HG02852 (cell line): ENCODE measurements at regions not wholly inside any gene's neighbourhood (a gene's known extent, or its start where the extent isn't known, plus 50 kb on each side); places are given as distances from the start of the nearest gene placed in this dataset.

Experiments used
- ATAC-seq: cut with Tn5 transposase; IDR thresholded peaks from one replicate; pipeline ENCODE4 v1.9.1; 2021; ENCODE audit warnings: mild to moderate bottlenecking, moderate library complexity; ENCODE audit not compliant: unreplicated experiment

DNA sequence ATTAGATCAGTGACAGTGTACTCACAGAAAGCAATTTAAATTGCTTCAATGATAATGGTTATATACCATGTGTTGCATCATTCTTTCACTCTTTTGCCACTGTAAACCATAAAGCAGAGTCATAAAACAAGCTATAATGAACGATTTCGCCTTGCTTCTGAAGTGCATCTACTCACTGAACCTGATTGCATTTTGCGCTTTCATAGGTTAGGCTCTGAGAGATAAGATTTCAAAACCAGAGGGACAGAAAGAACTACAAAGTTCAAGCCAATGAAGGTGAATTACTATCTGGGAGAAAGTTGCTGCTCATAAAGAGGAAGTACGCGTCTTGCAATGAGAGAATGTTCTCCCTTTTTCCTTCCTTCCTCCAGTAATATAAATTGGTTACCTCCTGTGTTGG is 412.7 kb downstream of the CETN3 start:
- no peak for ATAC-seq

DNA sequence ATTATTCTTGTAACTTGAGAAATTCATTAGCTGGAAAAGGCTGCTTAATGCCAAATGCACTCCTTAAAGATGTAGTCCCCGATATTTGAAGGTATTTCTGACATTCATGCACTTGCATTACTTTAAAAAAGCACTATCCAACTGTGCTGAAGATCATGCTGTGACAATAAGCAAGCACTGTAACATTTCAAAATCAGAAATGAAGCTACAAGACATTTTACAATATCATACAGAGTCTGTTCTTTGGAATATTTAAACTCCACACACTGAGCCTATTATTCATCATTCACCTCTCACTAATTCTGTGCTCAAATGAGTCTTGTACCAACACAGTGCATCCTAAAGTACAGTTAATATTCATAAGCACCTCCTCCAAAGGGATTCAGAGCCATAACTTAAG is 413.2 kb downstream of the CETN3 start:
- ATAC-seq, result no peak

DNA sequence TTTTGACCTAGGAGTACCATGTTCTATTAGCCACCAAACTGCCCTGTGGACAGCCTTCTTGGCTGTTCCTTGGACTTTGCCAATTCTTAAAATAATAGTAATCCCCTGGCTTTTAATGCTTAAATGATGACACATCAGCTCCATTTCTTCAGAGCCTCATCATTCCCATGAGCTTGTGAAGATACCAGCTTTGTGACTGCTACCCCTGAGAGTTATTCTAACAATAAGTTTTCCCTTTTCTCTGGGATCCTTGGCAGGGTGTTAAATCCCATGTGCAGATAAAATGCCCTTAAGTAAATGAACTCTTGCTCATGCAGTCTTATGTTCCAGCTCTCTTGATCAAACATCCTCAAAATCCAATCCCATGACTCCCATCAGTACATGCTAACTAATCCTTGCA is 415.3 kb downstream of the CETN3 start:
- no peak for ATAC-seq

DNA sequence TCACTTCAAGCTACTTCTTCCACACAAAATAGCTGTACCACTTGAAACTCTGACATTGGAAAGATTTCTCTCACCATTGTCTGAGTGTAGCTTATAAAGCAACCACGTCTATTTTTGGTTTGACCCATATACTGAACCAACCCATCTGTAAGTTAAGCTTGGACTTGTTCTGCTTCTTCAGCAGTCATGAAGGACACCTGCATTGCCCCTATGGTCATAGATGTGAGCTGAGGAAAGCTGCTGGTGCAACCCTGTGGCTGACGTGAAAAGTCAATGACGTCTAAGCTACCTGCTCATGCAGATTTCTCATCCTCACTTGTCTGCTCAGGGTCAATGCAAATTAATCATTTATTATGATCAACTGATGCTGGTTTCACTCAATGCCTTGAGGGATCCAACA is 417.4 kb downstream of the CETN3 start:
- peak; percentile 26 for ATAC-seq

DNA sequence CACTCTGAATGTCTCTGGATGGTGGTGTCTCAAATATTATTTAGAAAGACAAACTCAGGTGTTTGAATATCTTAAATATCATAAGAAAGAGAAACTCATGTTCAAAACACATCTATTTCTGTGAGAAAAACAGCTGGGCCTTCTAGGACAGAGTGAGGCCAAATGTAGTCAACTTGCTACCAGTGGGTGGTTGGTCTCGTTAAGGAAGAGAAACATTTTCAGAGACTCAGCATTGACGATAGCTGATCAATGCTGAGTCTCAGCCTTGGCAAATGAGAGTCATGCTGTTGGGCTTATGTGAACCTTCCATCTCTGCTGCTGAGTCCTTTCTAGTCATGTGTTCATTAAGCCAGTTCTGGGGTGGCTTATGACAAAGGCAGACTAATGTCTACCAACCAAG is 418.0 kb downstream of the CETN3 start:
- peak; percentile 87 for ATAC-seq

DNA sequence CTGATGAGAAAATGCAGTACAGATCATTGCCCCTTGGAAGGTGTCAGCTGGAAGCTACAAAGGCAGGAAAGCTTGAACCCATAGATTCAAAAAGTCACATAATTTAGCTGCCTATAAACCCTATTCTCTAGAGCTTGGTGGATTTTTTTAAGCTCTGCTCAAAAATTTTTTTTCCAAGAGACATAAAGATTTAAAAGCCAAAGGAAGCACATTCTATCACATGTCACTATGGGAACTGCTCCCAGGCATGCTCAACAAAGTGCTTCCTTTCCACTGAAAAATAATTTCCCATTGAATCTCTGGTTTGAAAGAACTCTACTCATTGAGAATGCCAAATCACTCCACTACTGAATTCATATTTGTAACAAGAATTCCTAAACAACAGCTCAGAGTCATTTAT is 419.8 kb downstream of the CETN3 start:
- ATAC-seq, result no peak

DNA sequence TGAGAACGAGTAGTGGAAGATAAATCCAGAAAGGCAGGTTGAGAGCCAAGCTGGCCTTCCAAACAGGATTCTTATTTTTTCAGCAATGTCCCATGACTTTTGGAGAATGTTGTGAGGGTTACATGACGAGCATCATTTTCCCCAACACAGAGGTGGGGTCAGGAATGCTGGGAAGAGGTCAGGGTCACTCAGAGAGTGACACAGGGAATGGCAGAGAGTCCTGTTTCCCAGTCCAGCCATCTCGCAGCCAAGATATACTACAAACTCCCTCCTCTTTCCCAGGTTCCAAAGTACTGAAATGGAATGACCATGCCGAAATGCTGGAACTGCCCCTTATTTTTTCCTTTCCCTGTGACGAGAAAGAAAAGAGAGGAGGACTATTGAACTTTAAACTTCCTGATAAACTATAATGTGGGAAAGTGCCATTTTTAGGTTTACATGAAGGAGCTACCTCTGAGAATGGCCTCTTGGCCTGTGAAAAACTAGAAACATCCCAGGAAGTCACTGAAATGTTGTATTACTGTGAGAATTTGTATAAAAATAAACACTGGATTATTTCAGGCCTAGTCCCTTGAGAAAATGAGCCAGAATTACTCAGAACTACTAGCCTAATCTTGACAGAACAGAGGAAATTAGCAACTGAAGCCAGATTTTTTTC is 420.4 kb downstream of the CETN3 start:
- no peak for ATAC-seq

DNA sequence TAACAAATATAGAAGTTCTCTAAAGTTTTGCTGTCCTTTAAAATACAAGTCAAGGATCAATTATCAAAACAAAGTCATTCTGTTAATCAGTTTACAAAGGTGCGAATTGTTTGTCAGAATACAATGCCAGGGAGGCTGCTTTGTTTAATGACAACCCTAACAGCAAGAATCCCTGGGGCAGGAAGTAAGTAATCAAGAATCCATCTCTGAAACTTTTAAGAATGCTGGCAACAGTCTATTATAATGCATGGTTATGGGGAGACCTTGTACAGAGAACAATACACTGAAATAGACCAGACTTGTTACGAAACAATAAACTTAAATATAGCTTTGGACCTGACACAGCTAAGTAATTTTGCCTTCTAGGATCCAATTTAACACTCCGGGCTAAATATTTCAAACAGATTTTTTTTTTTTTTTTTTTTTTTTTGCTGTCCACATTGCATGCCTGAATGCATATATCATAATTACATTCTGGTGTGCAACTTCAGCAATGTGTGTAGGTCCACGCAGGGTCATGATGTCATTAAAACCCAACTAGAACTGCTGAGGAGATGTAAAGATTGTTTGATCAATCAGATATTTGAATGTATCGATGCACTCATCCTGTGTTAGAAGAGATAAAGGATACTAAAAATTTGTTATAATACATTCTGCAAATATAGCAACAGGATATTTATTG is 421.3 kb downstream of the CETN3 start:
- no peak for ATAC-seq

DNA sequence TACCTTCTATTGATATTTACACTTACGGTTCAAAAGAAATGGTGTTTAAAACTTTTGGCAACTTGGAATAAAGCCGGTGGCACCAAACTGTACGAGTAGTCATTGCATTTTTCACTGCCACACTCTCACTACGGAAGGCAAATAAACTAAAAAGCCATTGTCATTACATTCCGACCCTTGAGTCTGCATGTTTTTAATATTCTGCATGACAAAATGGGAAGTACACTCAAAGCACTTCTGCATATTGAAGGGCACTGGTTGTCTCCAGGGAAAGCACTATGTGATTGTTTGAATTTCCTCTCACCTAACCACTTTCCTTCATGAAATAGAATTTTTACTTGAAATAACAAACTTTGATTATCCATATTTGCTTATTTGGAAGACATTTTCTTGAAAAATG is 426.3 kb downstream of the CETN3 start:
- no peak for ATAC-seq

DNA sequence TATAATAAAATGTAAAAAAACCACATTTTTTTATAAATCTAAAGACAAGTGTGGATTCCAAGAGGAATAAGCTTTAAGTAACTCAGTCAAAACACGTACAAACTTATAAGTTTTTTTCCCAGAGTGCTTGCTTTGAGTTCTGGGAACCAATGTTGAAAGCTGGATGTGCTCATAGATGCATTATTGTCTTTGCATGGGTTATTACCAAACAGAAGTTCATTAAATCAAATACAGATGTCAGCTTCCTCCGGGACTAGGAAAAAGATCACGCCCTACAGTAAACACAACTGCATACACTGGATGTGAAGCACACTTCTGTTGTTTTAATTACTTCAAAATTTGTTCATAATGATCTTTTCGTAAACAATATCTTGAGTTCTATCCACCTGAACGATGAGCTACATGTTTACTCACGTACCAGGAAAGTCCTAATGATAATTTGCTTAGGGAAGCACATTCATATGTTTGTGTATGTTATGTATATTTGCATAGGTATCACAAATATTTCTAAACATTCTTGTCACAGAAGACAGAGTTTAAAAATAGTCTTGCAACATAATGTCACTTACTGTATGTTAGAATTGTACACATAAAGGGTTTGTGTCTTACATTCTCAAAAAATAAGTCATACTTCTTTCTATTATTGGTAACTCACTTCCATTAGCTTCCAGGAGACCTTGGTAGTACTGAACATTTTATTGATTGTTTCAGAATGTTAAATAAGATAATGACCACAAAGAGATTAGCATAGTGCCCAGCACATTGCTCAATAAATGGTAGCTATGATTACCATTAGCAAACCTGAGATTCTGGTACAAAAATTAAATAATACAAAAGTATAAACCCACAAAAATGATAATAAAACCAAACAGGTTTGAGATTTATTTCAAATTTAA is 427.4 kb downstream of the CETN3 start:
- no peak for ATAC-seq

DNA sequence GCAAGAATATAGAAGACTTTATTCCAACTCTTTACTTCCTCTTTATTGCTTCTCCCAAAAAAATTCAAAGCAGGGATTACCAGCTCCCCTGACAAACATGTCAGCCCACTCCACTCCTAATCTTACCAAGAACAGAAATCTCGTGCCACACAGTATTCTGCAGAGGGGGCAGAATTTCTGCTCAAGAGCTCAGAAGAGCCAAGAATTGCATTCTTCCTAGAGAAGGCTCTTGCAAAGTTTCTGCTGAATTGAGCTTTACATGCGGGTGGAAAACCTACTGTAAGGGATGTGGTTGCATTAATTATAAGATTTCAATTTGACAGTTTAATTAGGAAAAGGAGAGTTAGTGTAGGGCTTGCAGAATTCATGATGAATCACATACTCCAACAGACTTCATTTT is 428.5 kb downstream of the CETN3 start:
- ATAC-seq, result no peak

DNA sequence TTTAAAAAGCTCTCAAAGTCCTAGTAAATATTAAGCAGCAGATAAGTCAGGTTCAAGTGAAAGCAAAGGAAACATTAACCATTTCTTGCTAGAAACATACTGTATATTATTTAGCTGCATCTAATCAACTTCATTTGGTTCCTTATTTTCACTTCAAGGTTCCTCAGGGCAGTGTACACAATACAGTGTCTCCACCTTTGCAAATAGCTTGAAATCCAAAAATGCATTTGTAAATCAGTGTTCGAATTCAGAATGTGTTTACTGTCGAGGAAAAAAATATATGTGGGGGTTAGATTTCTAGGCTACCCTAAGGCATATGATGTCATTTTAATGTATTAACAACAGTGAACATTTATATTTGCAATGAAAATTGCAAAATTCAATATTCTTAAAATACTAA is 436.0 kb downstream of the CETN3 start:
- no peak for ATAC-seq

DNA sequence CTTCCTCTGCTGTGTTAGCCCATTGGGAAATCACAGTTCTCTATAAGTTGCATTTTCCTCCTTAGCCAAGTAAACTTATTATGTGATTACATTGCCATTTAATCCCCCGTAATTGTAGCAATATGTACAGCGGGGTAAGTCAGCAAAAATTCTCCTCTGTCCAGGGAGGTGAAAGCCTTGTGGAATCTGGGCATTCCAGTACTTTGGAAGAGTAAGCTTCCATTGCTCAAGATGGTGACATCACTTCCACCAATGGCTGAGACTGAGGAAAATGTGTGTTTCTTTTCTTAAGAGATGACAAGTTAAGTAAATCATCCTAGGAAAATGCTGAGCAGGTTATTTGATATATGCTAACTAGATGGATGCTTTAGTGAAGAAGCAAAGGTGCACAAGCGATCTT is 436.7 kb downstream of the CETN3 start:
- ATAC-seq, result no peak

DNA sequence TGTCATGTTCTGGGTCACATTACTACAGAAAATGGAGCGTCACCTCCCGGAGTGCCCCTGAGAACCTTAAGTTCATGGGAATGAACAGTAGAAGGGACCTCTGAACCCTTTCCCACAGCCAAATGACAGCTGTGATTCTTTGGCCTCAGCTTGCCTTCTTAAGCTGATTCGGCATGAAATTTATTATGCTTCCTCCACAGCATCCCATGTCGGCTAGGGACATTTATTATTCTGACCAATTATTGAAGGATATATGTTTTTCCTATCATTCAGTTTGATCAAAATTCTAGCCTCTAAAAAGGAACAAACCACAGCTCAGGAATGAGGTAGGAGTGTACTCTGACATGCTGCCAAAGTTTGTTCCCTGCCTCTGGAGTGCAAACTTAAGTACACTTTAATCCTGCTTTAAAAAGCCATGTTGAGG is 440.6 kb downstream of the CETN3 start:
- no peak for ATAC-seq

DNA sequence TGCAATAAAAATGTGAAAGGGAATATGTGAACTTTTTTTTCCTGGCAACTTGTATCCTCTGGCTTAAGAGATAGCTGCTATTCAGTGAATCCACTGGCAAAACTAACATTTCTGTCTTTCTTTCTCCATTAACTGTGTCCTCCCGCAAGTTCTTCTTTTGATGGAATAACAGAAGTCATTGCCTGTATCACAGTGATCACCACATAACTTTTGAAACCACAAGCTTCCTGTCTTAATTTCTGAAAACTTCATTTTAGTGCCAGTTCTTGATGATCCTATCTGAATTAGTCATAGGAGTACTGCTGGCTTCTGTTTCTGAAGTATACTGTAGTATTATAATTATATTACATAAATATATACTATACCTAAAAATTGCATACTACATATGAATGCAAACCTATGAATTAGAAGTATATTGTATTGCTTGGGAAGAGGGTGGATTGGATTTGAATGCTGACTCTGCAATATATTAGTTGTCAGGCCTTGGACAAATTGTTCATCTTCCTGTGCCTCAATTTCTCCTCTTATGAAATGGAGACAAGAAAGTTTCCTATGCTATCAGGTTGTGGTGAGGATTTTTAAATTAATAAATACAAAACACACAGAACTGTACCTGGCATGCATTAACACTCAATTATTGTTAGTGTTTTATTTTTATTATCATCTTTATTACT is 441.6 kb downstream of the CETN3 start:
- no peak for ATAC-seq

DNA sequence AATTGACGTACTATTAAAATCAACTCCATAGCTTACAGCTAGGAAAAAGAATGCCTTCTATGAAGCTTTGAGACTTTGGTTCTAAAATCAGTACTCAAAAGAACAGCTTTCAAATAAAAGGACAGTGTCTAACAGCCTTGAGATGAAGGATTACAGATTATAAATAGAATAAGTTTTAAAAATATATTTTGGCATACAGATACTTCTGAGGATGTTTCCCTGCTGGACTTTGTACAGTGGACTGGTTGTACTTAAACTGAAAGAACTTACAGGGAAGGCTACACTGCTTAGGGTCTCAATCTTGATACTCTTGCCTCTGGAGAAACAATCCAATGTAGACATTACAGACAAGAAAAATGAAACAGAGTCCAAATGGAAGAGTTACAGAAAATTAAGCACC is 452.7 kb downstream of the CETN3 start:
- ATAC-seq, result no peak

DNA sequence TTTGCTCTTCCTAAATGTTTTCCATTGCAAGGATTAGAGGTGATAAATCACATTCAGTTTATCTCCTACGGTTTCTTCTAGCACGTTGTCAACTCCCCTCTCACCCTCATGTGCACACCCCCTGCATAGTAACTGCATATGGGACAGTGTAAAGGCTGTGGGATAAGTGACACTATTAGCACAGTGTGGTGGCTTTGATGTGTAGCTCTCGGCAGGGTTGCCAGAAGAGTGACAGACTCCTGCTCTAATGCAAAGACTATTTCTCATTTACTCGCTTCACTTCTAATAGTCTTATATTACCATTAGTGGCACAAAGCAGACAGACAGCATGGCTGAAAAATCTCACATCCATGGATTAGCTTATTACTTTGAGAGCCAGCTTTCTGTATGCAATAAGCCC is 454.6 kb downstream of the CETN3 start:
- no peak for ATAC-seq

DNA sequence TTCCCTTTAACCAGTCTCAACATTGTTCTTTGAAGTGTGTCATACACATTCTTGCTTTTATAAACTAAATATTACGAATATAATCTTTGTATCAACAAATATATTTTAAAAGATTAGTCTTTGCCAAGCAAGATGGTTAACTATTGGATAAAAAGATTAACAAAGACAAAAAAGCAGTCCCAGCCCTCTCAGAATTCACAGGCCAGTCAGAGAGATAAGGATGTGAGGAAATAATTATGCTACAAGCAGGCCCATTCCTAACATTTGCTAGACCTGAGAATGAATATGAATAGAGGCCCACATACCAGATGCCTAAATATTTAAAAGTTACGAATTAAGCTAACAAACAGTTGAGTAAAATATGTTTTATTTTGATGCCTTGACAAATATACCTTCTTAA is 457.7 kb downstream of the CETN3 start:
- ATAC-seq, result no peak

DNA sequence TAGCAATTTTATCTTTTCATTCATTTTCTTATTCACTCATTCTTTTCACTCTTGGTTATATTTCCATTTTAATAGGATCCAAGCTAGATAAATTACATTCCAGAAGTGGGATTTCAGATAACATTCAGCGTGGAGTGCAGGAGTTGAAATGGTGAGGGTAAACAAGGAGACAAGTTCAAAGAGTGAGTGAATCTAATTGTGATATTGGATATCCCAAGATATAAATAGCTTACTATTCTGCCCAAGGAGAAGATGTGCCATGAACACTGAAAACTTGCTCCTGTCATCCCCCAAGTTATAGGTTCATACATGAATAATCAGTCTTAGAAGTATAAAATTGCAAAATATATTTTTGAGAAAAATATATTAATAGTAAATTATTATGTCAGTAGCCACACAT is 459.3 kb downstream of the CETN3 start:
- ATAC-seq, result no peak

DNA sequence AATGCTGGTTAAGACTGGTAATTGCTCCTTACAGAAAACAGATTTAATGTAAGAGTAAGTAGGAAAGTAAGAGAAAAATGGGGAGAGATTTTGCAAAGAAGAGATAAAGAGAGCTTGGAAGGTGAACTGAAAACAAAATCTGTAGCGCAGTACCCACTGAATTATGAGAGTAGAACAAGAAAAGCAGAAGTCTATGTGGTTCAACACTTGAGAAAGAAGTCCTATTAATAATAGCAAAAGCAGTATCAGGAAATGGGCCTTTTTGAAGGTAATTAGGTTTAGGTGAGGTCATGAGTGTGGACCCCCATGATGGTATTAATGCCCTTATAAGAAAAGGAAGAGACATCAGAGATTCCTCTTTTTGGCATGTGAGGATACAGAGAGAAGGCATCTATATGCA is 460.6 kb downstream of the CETN3 start:
- ATAC-seq, result peak; percentile 66

DNA sequence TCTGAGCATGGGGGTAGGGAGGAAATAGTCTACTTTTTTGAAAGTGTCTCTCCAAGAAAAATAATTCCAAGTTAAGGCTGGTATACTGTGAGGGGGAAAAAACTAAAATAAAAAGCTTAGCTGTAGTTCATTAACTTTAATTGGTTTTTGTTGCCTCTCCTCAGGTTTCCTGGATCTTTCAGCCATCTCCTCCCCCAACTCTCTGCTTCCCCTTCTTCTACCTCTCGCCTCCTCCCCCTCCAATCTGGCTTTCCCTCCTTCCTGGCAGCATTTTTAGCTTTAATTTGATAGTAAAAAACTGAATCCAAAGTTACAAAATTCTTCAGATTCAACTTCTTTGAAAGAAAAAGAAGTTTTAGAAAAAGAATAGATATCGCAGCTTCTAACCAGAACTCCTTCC is 462.6 kb downstream of the CETN3 start:
- no peak for ATAC-seq
